ENCODE measurements at regions not wholly inside any gene's neighbourhood (a gene's known extent, or its start where the extent isn't known, plus 50 kb on each side); places are given as distances from the start of the nearest gene placed in this dataset.

DNA sequence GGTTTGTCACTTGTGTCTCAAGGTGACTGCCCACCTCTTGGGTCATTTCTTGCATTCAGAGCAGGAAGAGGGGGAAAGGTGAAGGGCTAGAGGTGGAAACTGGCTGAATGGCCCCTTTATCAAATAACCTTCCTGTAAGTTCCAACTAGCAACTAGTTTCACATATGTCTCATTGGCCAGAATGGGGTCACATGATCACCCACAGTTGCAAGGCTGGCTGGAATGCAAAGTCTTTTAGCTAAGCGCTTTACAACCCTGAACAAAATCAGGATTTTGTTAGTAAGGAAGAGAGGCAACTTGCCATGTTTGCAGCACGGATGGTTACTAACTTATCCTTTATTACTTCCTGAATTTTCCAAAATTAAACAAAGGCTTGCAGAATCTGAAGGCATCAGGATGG, 156.3 kb downstream of the EMX2 start:
- H3K4me3 ChIP-seq = no peak overlapping the region
- no peak for DNase-seq (ENCODE audit: low spot score)
- H3K27ac ChIP-seq = no peak overlapping the region
- TF ChIP-seq, protein P1, sequence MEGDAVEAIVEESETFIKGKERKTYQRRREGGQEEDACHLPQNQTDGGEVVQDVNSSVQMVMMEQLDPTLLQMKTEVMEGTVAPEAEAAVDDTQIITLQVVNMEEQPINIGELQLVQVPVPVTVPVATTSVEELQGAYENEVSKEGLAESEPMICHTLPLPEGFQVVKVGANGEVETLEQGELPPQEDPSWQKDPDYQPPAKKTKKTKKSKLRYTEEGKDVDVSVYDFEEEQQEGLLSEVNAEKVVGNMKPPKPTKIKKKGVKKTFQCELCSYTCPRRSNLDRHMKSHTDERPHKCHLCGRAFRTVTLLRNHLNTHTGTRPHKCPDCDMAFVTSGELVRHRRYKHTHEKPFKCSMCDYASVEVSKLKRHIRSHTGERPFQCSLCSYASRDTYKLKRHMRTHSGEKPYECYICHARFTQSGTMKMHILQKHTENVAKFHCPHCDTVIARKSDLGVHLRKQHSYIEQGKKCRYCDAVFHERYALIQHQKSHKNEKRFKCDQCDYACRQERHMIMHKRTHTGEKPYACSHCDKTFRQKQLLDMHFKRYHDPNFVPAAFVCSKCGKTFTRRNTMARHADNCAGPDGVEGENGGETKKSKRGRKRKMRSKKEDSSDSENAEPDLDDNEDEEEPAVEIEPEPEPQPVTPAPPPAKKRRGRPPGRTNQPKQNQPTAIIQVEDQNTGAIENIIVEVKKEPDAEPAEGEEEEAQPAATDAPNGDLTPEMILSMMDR (IDR thresholded peaks at IDR 0.05) = no peak

DNA sequence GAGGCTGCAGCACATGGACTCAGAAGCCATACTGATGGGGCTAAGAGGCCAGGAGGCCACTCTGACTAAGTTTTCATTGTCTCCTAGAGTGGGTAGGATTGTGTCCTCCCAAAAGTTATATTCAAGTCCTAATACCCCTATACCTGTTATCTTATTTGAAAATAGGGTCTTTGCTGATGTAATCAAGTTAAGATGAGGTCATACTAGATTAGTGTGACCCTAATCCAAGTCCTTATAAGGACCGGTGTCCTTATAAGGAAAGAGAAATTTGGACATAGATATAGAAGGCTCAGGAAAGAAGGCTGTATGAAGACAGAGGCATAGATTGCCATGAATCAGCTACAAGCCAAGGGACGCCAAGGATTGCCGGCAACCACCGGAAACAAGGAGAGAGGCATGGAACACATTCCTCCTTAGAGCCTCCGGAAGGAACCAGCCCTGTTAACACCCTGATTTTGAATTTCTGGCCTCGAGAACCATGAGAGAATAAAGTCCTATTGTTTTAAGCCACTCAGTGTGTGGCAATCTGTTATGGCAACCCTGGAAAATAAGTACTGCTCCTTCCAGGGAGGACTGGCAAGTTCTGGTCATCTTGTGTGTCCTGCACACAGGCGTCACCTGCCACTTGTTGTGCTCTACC, 157.0 kb downstream of the EMX2 start:
- no peak for DNase-seq (ENCODE audit: low spot score)
- TF ChIP-seq, protein P1 (IDR thresholded peaks at IDR 0.05) = no peak
- H3K27ac ChIP-seq = no peak overlapping the region
- H3K4me3 ChIP-seq = no peak overlapping the region

DNA sequence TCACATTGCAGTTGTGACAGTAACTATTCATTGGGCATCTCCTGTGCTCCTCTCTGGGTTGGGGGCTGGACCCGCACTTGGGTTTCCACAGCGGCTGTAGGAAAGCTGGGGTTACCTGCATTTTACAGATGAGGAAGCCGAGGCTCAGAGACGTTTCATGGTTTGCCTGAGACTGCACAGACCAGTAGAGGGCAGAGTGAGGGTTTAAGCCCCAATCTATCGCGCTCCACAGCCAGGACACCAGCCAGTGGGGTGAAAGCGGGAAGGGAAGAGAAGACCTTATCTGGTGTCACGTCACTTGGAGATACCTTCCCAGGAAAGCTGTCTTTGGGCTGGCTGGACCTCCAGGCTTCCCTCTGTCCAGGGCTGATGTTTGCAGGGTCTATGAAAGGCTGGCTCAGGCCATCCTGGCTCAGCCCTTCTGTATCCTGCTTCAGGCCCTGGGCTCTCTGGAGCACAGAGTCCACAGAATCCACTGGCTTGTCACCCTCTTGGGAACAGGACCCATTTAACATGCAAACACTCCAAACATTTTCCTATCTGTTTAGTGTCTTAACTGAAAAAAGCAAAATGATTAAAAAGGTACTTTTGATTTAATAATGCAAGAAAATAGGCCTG, 167.7 kb downstream of the EMX2 start:
- no peak for DNase-seq (ENCODE audit: low spot score)
- TF ChIP-seq, protein P1 (IDR thresholded peaks at IDR 0.05) = no peak

DNA sequence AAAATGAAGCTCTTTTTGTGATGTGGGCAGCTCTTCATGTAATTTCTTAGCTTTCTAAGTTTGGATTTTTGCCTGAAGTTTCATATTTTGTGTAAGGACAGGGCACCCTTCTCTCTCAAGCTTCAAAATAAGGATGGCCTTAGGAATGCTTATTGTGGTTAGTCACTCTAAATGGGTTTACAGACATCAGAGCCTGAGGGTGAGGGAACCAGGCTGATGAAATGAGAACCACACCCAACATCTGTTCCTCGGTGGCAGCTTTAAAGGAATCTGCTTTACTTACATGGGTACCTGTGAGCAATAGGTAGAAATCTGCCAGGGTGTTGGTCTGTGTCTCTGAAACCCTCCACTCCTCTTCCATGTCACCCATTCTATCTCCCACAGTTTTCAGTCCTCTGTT, 174.3 kb downstream of the EMX2 start:
- TF ChIP-seq, protein P1 (IDR thresholded peaks at IDR 0.05) = no peak

More for the DNA sequence above, 167.7 kb downstream of the EMX2 start:
- H3K27ac ChIP-seq = no peak overlapping the region
- H3K4me3 ChIP-seq = no peak overlapping the region

DNA sequence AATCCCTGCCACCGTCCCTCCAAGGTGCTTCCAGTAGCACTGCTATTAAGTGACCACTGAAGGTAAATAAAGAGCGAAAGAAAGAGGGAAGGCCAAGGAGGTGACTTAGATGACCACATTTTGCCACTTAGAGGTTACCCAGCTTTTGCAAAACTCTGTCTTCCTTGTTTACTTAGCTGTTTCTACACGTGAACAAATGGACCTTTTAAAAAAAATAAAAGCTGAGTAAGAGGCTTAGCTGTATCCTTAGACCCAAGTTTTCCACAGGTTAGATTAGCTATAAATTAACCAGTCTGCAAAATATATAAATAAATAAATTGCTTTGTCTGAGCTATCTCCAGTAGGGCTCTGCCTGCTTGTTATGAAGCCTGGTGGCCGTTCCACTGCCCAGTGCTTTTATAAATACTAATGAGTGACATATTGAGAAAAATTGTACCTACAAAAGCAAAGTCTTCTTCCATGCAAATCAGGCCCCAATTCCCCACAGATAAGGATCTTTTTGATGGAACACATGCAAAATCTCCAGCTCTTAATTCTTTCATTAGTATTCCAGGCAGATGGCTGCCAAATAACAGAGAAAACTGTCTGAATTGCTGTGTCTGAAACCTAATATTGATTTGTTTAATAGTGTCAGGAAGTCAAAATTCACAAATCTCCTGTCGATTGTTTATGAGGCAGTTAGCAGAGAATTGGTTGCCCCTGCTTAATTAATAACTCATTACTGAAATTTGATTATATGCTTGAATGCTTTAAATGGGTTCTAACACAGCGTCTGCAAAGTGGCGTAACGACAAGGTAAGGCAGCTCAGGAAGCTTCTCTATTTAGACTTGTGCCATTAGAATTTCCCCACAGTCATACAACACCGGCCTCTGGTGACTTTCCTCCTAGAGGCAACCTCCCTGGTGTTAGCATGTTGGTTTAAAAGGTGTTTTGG, 176.7 kb downstream of the EMX2 start:
- DNase-seq (ENCODE audit: low spot score) = no peak
- TF ChIP-seq, protein P1 (IDR thresholded peaks at IDR 0.05) = no peak
- Histone ChIP-seq H3K4me3 (no peak overlapping the region), H3K27ac (no peak overlapping the region)

More for the DNA sequence above, 174.3 kb downstream of the EMX2 start:
- Histone ChIP-seq H3K27ac (no peak overlapping the region), H3K4me3 (no peak overlapping the region)
- no peak for DNase-seq (ENCODE audit: low spot score)

DNA sequence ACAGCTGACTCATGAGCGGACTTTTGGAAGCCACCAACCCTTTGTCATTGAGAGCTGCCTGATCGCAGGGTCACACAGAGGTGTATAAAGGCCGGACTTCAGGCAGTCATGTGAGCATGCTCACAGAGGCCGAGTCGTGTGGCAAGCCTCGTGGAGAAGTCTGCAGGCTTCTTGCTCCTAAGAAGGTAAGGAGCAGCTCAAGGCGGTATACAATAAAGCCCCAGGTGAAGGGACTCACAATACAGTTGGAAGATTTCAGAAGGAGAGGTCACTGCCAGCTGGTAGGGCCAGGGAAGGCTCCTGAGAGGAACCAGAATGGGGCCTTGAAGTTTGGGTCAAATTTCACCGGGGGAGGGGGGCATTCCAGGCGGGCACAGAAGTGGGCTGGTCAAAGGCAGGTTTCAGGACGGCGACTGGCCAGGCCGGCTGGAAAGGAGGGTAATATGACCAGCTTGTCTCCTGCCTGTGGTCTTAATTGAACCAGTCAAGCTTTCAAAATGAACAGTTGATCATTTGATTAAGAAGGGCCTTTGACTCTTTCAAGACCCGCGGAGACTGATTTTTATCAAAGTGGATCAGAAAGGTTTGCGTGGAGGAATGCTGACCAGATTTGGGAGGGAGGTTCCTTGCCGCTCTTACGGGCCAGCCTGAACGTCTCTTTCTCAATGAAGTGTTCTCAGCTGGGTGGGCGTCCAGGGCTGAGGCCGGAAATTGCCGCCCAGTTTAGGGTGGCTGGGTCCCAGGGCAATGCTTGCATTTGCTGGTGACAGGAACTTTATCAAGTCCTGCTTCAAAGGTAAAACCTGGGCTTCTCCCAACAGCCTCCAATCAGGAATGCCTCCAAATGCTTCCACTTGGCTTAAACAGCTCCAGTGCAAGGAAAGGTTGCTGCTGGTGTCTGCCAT, 178.6 kb downstream of the EMX2 start:
- TF ChIP-seq, protein P1 (IDR thresholded peaks at IDR 0.05) = no peak
- DNase-seq (ENCODE audit: low spot score) = no peak
- no peak overlapping the region for H3K27ac ChIP-seq
- H3K4me3 ChIP-seq = no peak overlapping the region

Data from coronary artery (tissue), 2 donors.